NCI-H146 (cell line): ENCODE measurements at regions not wholly inside any gene's neighbourhood (a gene's known extent, or its start where the extent isn't known, plus 50 kb on each side); places are given as distances from the start of the nearest gene placed in this dataset.
"Not testable (repeated sequence)": the region's sequence is repeated elsewhere in the genome, so short reads cannot be mapped to it uniquely, and the experiment has no call there.

Experiments used
- DNase-seq: peaks from one replicate; lab custom pipeline; 2025; lab: John Stamatoyannopoulos, UW

GRCh38 chr6:101013612-101014195 lies 132.6 kb upstream of the ASCC3 start:
- no peak for DNase-seq

GRCh38 chr6:101015541-101015940 lies 134.4 kb upstream of the ASCC3 start:
- DNase-seq: no peak

- no peak for DNase-seq
These were observed 135.0 kb upstream of the ASCC3 start for GRCh38 chr6:101016163-101016562.

- no peak for DNase-seq
These were observed 137.0 kb upstream of the ASCC3 start for GRCh38 chr6:101018157-101018556.

GRCh38 chr6:101021504-101021903 lies 140.4 kb upstream of the ASCC3 start:
- no peak for DNase-seq

- DNase-seq: no peak
These were observed 161.8 kb upstream of the ASCC3 start for GRCh38 chr6:101042966-101043365.

GRCh38 chr6:101058296-101058695 lies 177.2 kb upstream of the ASCC3 start:
- DNase-seq: no peak

GRCh38 chr6:101066481-101066880 lies 185.4 kb upstream of the ASCC3 start:
- no peak for DNase-seq

- DNase-seq: no peak
These were observed 188.2 kb upstream of the ASCC3 start for GRCh38 chr6:101069191-101069795.

GRCh38 chr6:101070044-101070608 lies 189.0 kb upstream of the ASCC3 start:
- no peak for DNase-seq

- no peak for DNase-seq
These were observed 196.2 kb upstream of the ASCC3 start for GRCh38 chr6:101077344-101077743.

GRCh38 chr6:101079696-101080270 lies 198.7 kb upstream of the ASCC3 start:
- no peak for DNase-seq

- DNase-seq: no peak
These were observed 199.5 kb upstream of the ASCC3 start for GRCh38 chr6:101080597-101080996.

- no peak for DNase-seq
These were observed 202.5 kb upstream of the ASCC3 start for GRCh38 chr6:101083533-101084175.

GRCh38 chr6:101085327-101085726 lies 204.2 kb upstream of the ASCC3 start:
- no peak for DNase-seq

GRCh38 chr6:101086473-101086872 lies 205.3 kb upstream of the ASCC3 start:
- DNase-seq: no peak

GRCh38 chr6:101088594-101088993 lies 207.5 kb upstream of the ASCC3 start:
- no peak for DNase-seq

- DNase-seq: no peak
These were observed 208.5 kb upstream of the ASCC3 start for GRCh38 chr6:101089640-101090039.

GRCh38 chr6:101090281-101090680 lies 209.2 kb upstream of the ASCC3 start:
- no peak for DNase-seq

GRCh38 chr6:101098605-101099004 lies 217.5 kb upstream of the ASCC3 start:
- DNase-seq: not testable (repeated sequence)

GRCh38 chr6:101102702-101103101 lies 221.6 kb upstream of the ASCC3 start:
- DNase-seq: no peak

- no peak for DNase-seq
These were observed 227.2 kb upstream of the ASCC3 start for GRCh38 chr6:101108286-101108685.

- no peak for DNase-seq
These were observed 229.7 kb upstream of the ASCC3 start for GRCh38 chr6:101110814-101111213.
